Skeletal muscle tissue (tissue), 3 donors: ENCODE measurements at regions not wholly inside any gene's neighbourhood (a gene's known extent, or its start where the extent isn't known, plus 50 kb on each side); places are given as distances from the start of the nearest gene placed in this dataset.

Experiments
- H3K27ac ChIP-seq: one replicate; pipeline ENCODE4 v1.7.0; 2013; ENCODE audit warnings: mild to moderate bottlenecking, low read depth, low read length, inconsistent platforms
- H3K27me3 ChIP-seq, 3 donors: one replicate each; pipeline ENCODE4 v1.7.0; 2013; ENCODE audit warnings: low read length in 3 of 3; ENCODE audit not compliant: control insufficient read depth in 3 of 3, insufficient read depth in 3 of 3
- H3K36me3 ChIP-seq, 3 donors: one replicate each; pipeline ENCODE4 v1.7.0; 2013; ENCODE audit warnings: low read length in 3 of 3; ENCODE audit not compliant: control insufficient read depth in 3 of 3, insufficient read depth in 3 of 3
- H3K4me1 ChIP-seq, 3 donors: one replicate each; pipeline ENCODE4 v1.7.0; 2013; ENCODE audit warnings: low read length in 3 of 3, mild to moderate bottlenecking in 3 of 3; ENCODE audit not compliant: control insufficient read depth in 3 of 3, insufficient read depth in 3 of 3
- H3K4me3 ChIP-seq, 3 donors: one replicate each; pipeline ENCODE4 v1.7.0; 2013; ENCODE audit warnings: low read length in 3 of 3
- H3K9ac ChIP-seq, 3 donors: one replicate each; pipeline ENCODE4 v1.7.0; 2013; ENCODE audit warnings: low read length in 3 of 3, mild to moderate bottlenecking in 3 of 3, moderate library complexity in 2 of 3, low read depth in 1 of 3
- H3K9me3 ChIP-seq, 3 donors: one replicate each; pipeline ENCODE4 v1.7.0; 2013; ENCODE audit warnings: low read length in 3 of 3; ENCODE audit not compliant: control insufficient read depth in 3 of 3
- donor health status: Osteomylitis.

GRCh38 chr2:9113916-9114315 is 92.7 kb upstream of the ASAP2 start:
- H3K36me3 ChIP-seq, result no peaks in the 10 kb centered on the region
- no peak overlapping the region for H3K27ac ChIP-seq
- no peaks in the 10 kb centered on the region for H3K27me3 ChIP-seq
- no peaks in the 10 kb centered on the region for H3K9me3 ChIP-seq
- no peaks in the 10 kb centered on the region for H3K4me1 ChIP-seq
- no peak overlapping the region for H3K9ac ChIP-seq
- H3K4me3 ChIP-seq, result no peak overlapping the region

GRCh38 chr2:9113262-9113661 is 93.3 kb upstream of the ASAP2 start:
- H3K4me1 ChIP-seq, result peaks cover 0 to 2% (median 0%) of the 10 kb centered on the region in 3 donors
- no peak overlapping the region for H3K9ac ChIP-seq
- H3K27ac ChIP-seq, result no peak overlapping the region
- H3K4me3 ChIP-seq, result no peak overlapping the region
- H3K36me3 ChIP-seq, result no peaks in the 10 kb centered on the region
- no peaks in the 10 kb centered on the region for H3K27me3 ChIP-seq
- no peaks in the 10 kb centered on the region for H3K9me3 ChIP-seq

- Histone ChIP-seq H3K4me1 (peaks cover 3 to 9% (median 8%) of the 10 kb centered on the region in 3 donors), H3K27ac (no peak overlapping the region), H3K9ac (no peak overlapping the region), H3K27me3 (no peaks in the 10 kb centered on the region), H3K36me3 (no peaks in the 10 kb centered on the region), H3K4me3 (no peak overlapping the region), H3K9me3 (no peaks in the 10 kb centered on the region)
These were observed 94.4 kb upstream of the ASAP2 start for GRCh38 chr2:9112079-9112721.

- no peak overlapping the region for H3K27ac ChIP-seq
- H3K4me3 ChIP-seq, result no peak overlapping the region
- no peaks in the 10 kb centered on the region for H3K27me3 ChIP-seq
- no peaks in the 10 kb centered on the region for H3K36me3 ChIP-seq
- no peaks in the 10 kb centered on the region for H3K9me3 ChIP-seq
- H3K9ac ChIP-seq, result no peak overlapping the region
- peaks cover 3 to 16% (median 8%) of the 10 kb centered on the region in 3 donors for H3K4me1 ChIP-seq
These were observed 95.6 kb upstream of the ASAP2 start for GRCh38 chr2:9110893-9111569.

- Histone ChIP-seq H3K4me1 (peaks cover 3 to 20% (median 8%) of the 10 kb centered on the region in 3 donors), H3K9me3 (no peaks in the 10 kb centered on the region), H3K27me3 (no peaks in the 10 kb centered on the region), H3K4me3 (no peak overlapping the region), H3K9ac (no peak overlapping the region), H3K27ac (no peak overlapping the region), H3K36me3 (no peaks in the 10 kb centered on the region)
These were observed 96.2 kb upstream of the ASAP2 start for GRCh38 chr2:9110346-9110884.

GRCh38 chr2:9109871-9110270 is 96.7 kb upstream of the ASAP2 start:
- peaks cover 3 to 20% (median 8%) of the 10 kb centered on the region in 3 donors for H3K4me1 ChIP-seq
- no peak overlapping the region for H3K4me3 ChIP-seq
- H3K27ac ChIP-seq, result no peak overlapping the region
- H3K9ac ChIP-seq, result no peak overlapping the region
- H3K9me3 ChIP-seq, result no peaks in the 10 kb centered on the region
- H3K27me3 ChIP-seq, result no peaks in the 10 kb centered on the region
- no peaks in the 10 kb centered on the region for H3K36me3 ChIP-seq

- H3K4me1 ChIP-seq, result peaks cover 3 to 20% (median 8%) of the 10 kb centered on the region in 3 donors
- H3K9me3 ChIP-seq, result no peaks in the 10 kb centered on the region
- H3K27me3 ChIP-seq, result no peaks in the 10 kb centered on the region
- no peak overlapping the region for H3K9ac ChIP-seq
- no peak overlapping the region for H3K4me3 ChIP-seq
- no peak overlapping the region for H3K27ac ChIP-seq
- no peaks in the 10 kb centered on the region for H3K36me3 ChIP-seq
These were observed 98.2 kb upstream of the ASAP2 start for GRCh38 chr2:9108210-9108967.

GRCh38 chr2:9107168-9108025 is 99.2 kb upstream of the ASAP2 start:
- Histone ChIP-seq H3K9me3 (no peaks in the 10 kb centered on the region), H3K36me3 (no peaks in the 10 kb centered on the region), H3K27ac (no peak overlapping the region), H3K9ac (no peak overlapping the region), H3K4me1 (peaks cover 3 to 20% (median 13%) of the 10 kb centered on the region in 3 donors), H3K27me3 (no peaks in the 10 kb centered on the region), H3K4me3 (no peak overlapping the region)

GRCh38 chr2:9106338-9107167 is 100.1 kb upstream of the ASAP2 start:
- no peak overlapping the region for H3K27ac ChIP-seq
- no peaks in the 10 kb centered on the region for H3K27me3 ChIP-seq
- H3K9me3 ChIP-seq, result no peaks in the 10 kb centered on the region
- peaks cover 3 to 20% (median 13%) of the 10 kb centered on the region in 3 donors for H3K4me1 ChIP-seq
- H3K36me3 ChIP-seq, result no peaks in the 10 kb centered on the region
- no peak overlapping the region for H3K4me3 ChIP-seq
- no peak overlapping the region for H3K9ac ChIP-seq
